Cardiac muscle cell (in vitro differentiated cells and primary cell): ENCODE measurements at regions not wholly inside any gene's neighbourhood (a gene's known extent, or its start where the extent isn't known, plus 50 kb on each side); places are given as distances from the start of the nearest gene placed in this dataset.
A peak's percentile ranks its signal among the peaks of the same experiment; 100 is the strongest.

ENCODE experiments used
- DNase-seq, 2 donors: peaks; one replicate each; pipeline versions ENCODE4 v3.0.0 to v3.0.0-alpha.2; 2010 to 2017; ENCODE audit warnings: low read depth in 1 of 2, low spot score in 1 of 2
- H3K27ac ChIP-seq: fragments of 200-600 bp; sonication (generic); 2 replicates; pipeline ENCODE4 v1.5.1; 2016
- H3K27me3 ChIP-seq: fragments of 200-600 bp; sonication (generic); 2 replicates; pipeline ENCODE4 v1.6.0; 2016; ENCODE audit warnings: control low read depth
- H3K36me3 ChIP-seq: fragments of 200-600 bp; sonication (generic); 2 replicates; pipeline ENCODE4 v1.5.1; 2016; ENCODE audit warnings: control low read depth
- H3K4me1 ChIP-seq: fragments of 200-600 bp; sonication (generic); 2 replicates; pipeline ENCODE4 v1.8.1; 2017; ENCODE audit warnings: low read depth, mild to moderate bottlenecking, mixed run types
- H3K4me3 ChIP-seq: fragments of 200-600 bp; sonication (generic); 2 replicates; pipeline ENCODE4 v1.5.1; 2016; ENCODE audit warnings: mild to moderate bottlenecking
- H3K9me3 ChIP-seq: fragments of 200-600 bp; sonication (generic); 2 replicates; pipeline ENCODE4 v1.5.1; 2017; ENCODE audit warnings: low read depth, mild to moderate bottlenecking, control low read depth
- CTCF ChIP-seq: IDR thresholded peaks from 2 replicates; pipeline ENCODE4 v1.5.1; 2012; ENCODE audit warnings: low read depth, mild to moderate bottlenecking, low read length

- H3K27me3 ChIP-seq, result no peaks in the 10 kb centered on the region
- no peak overlapping the region for H3K4me3 ChIP-seq
- no peaks in the 10 kb centered on the region for H3K36me3 ChIP-seq
- H3K27ac ChIP-seq, result no peak overlapping the region
- no peak for TF ChIP-seq CTCF
- no peaks in the 10 kb centered on the region for H3K9me3 ChIP-seq
- H3K4me1 ChIP-seq, result no peaks in the 10 kb centered on the region
- DNase-seq, result no peak
These were observed 758.8 kb upstream of the TENM3 start for GRCh38 chr4:181484396-181484795.

- H3K27ac ChIP-seq, result no peak overlapping the region
- H3K36me3 ChIP-seq, result no peaks in the 10 kb centered on the region
- no peaks in the 10 kb centered on the region for H3K27me3 ChIP-seq
- no peaks in the 10 kb centered on the region for H3K9me3 ChIP-seq
- TF ChIP-seq CTCF, result no peak
- H3K4me3 ChIP-seq, result no peak overlapping the region
- no peak for DNase-seq
- H3K4me1 ChIP-seq, result no peaks in the 10 kb centered on the region
These were observed 754.3 kb upstream of the TENM3 start for GRCh38 chr4:181488926-181489325.

- no peak for DNase-seq
- Histone ChIP-seq H3K27ac (no peak overlapping the region), H3K27me3 (no peaks in the 10 kb centered on the region), H3K4me1 (no peaks in the 10 kb centered on the region), H3K4me3 (no peak overlapping the region), H3K36me3 (no peaks in the 10 kb centered on the region), H3K9me3 (no peaks in the 10 kb centered on the region)
- TF ChIP-seq CTCF, result no peak
These were observed 745.1 kb upstream of the TENM3 start for GRCh38 chr4:181498148-181498547.

GRCh38 chr4:181502611-181503010 is 740.6 kb upstream of the TENM3 start:
- Histone ChIP-seq H3K27me3 (no peaks in the 10 kb centered on the region), H3K27ac (no peak overlapping the region), H3K9me3 (no peaks in the 10 kb centered on the region), H3K36me3 (no peaks in the 10 kb centered on the region), H3K4me3 (no peak overlapping the region), H3K4me1 (no peaks in the 10 kb centered on the region)
- no peak for TF ChIP-seq CTCF
- no peak for DNase-seq

GRCh38 chr4:181503687-181504390 is 739.4 kb upstream of the TENM3 start:
- Histone ChIP-seq H3K4me3 (no peak overlapping the region), H3K9me3 (no peaks in the 10 kb centered on the region), H3K27me3 (no peaks in the 10 kb centered on the region), H3K36me3 (no peaks in the 10 kb centered on the region), H3K27ac (no peak overlapping the region), H3K4me1 (no peaks in the 10 kb centered on the region)
- peak in 1 of 2 donors; percentile 33 for DNase-seq
- no peak for TF ChIP-seq CTCF
